SKM-1 treated with dmso at 0.1 percent for 144 hours (cell line): ENCODE measurements at regions not wholly inside any gene's neighbourhood (a gene's known extent, or its start where the extent isn't known, plus 50 kb on each side); places are given as distances from the start of the nearest gene placed in this dataset.
"Not testable (repeated sequence)": the region's sequence is repeated elsewhere in the genome, so short reads cannot be mapped to it uniquely, and the experiment has no call there.

Experiments
- DNase-seq: peaks from one replicate; lab custom pipeline; 2025; ENCODE audit not compliant: unreplicated experiment; lab: John Stamatoyannopoulos, UW

- DNase-seq, result no peak
These were observed 145.2 kb upstream of the KRR1 start for GRCh38 chr12:75656648-75657047.

- DNase-seq, result no peak
These were observed 144.8 kb upstream of the KRR1 start for GRCh38 chr12:75656210-75656609.

- no peak for DNase-seq
These were observed 144.0 kb upstream of the KRR1 start for GRCh38 chr12:75655315-75655806.

- DNase-seq, result no peak
These were observed 139.9 kb upstream of the KRR1 start for GRCh38 chr12:75651342-75651695.

- no peak for DNase-seq
These were observed 139.4 kb upstream of the KRR1 start for GRCh38 chr12:75650595-75651341.

GRCh38 chr12:75650100-75650499 is 138.7 kb upstream of the KRR1 start:
- no peak for DNase-seq

- no peak for DNase-seq
These were observed 137.4 kb upstream of the KRR1 start for GRCh38 chr12:75648856-75649255.

GRCh38 chr12:75646329-75647210 is 135.2 kb upstream of the KRR1 start:
- DNase-seq, result no peak

- no peak for DNase-seq
These were observed 133.2 kb upstream of the KRR1 start for GRCh38 chr12:75644472-75645072.

- DNase-seq, result not testable (repeated sequence)
These were observed 131.7 kb upstream of the KRR1 start for GRCh38 chr12:75643119-75643518.

- no peak for DNase-seq
These were observed 130.8 kb upstream of the KRR1 start for GRCh38 chr12:75642226-75642625.

GRCh38 chr12:75641031-75641780 is 129.8 kb upstream of the KRR1 start:
- peak; percentile 82 for DNase-seq

- no peak for DNase-seq
These were observed 127.4 kb upstream of the KRR1 start for GRCh38 chr12:75638792-75639191.

GRCh38 chr12:75636607-75637006 is 125.2 kb upstream of the KRR1 start:
- no peak for DNase-seq

GRCh38 chr12:75635606-75636444 is 124.4 kb upstream of the KRR1 start:
- DNase-seq, result no peak

- DNase-seq, result no peak
These were observed 123.1 kb upstream of the KRR1 start for GRCh38 chr12:75634244-75635222.

- DNase-seq, result no peak
These were observed 122.4 kb upstream of the KRR1 start for GRCh38 chr12:75633789-75634188.

- no peak for DNase-seq
These were observed 121.0 kb upstream of the KRR1 start for GRCh38 chr12:75632442-75632841.

GRCh38 chr12:75631831-75632230 is 120.4 kb upstream of the KRR1 start:
- no peak for DNase-seq
